DND-41 (cell line): ENCODE measurements at regions not wholly inside any gene's neighbourhood (a gene's known extent, or its start where the extent isn't known, plus 50 kb on each side); places are given as distances from the start of the nearest gene placed in this dataset.
A peak's percentile ranks its signal among the peaks of the same experiment; 100 is the strongest.

Experiments used
- ATAC-seq: fragments of 200-7000 bp; cut with Tn5 transposase; 3 replicates; pipeline ENCODE4 v1.9.1; 2021; ENCODE audit warnings: low read depth; ENCODE audit not compliant: insufficient read depth
- DNase-seq: peaks from one replicate; pipeline ENCODE4 v3.0.0-alpha.2; 2020
- H2AFZ ChIP-seq: 2 replicates; pipeline ENCODE4 v1.6.0; 2012; ENCODE audit warnings: low read depth, low read length
- H3K27ac ChIP-seq: 2 replicates; pipeline ENCODE4 v1.5.1; 2012; ENCODE audit warnings: low read length, inconsistent platforms
- H3K27me3 ChIP-seq: fragments of 200-600 bp; sonication (generic); 2 replicates; pipeline ENCODE4 v1.6.0; 2012; ENCODE audit warnings: low read length, mild to moderate bottlenecking, inconsistent platforms; ENCODE audit not compliant: insufficient read depth, poor library complexity
- H3K36me3 ChIP-seq: 2 replicates; pipeline ENCODE4 v1.5.1; 2012; ENCODE audit warnings: low read length, inconsistent platforms; ENCODE audit not compliant: insufficient read depth
- H3K4me1 ChIP-seq: 2 replicates; pipeline ENCODE4 v1.5.1; 2012; ENCODE audit warnings: mild to moderate bottlenecking, low read length; ENCODE audit not compliant: insufficient read depth
- H3K4me2 ChIP-seq: 2 replicates; pipeline ENCODE4 v1.6.0; 2012; ENCODE audit warnings: mild to moderate bottlenecking, moderate library complexity, low read length, inconsistent platforms; ENCODE audit not compliant: insufficient read depth
- H3K4me3 ChIP-seq, 2 experiments: fragments of 200-600 bp in 1 of 2; shearing (Covaris generic) in 1 of 2; 2 replicates each; pipeline ENCODE4 v1.5.1; 2012 to 2016; ENCODE audit warnings: inconsistent platforms in 2 of 2, low read length in 2 of 2, mild to moderate bottlenecking in 2 of 2, low read depth in 1 of 2, moderate library complexity in 1 of 2
- H3K79me2 ChIP-seq: 2 replicates; pipeline ENCODE4 v1.6.0; 2012; ENCODE audit warnings: low read length, inconsistent platforms; ENCODE audit not compliant: insufficient read depth
- H3K9ac ChIP-seq: 2 replicates; pipeline ENCODE4 v1.6.0; 2012; ENCODE audit warnings: low read depth, mild to moderate bottlenecking, inconsistent platforms, low read length, moderate library complexity
- H3K9me3 ChIP-seq: 2 replicates; pipeline ENCODE4 v1.5.1; 2012; ENCODE audit warnings: low read length, moderate library complexity, mild to moderate bottlenecking, inconsistent platforms; ENCODE audit not compliant: insufficient read depth, severe bottlenecking
- H4K20me1 ChIP-seq: 2 replicates; pipeline ENCODE4 v1.6.0; 2012; ENCODE audit warnings: low read length; ENCODE audit not compliant: insufficient read depth
- EZH2 ChIP-seq: IDR thresholded peaks from 3 replicates; pipeline ENCODE4 v1.6.1; 2012; ENCODE audit warnings: borderline replicate concordance, low read depth, mild to moderate bottlenecking, moderate library complexity, low read length, inconsistent platforms; ENCODE audit not compliant: severe bottlenecking
- TF ChIP-seq, protein P1 (sequence below): IDR thresholded peaks from 2 replicates; pipeline ENCODE4 v1.5.1; 2012; ENCODE audit warnings: borderline replicate concordance, low read length, moderate library complexity, mild to moderate bottlenecking; ENCODE audit not compliant: poor library complexity, severe bottlenecking; ENCODE audit errors: extremely low read depth

- no peaks in the 10 kb centered on the region for H3K27me3 ChIP-seq
- H3K9ac ChIP-seq, result no peak overlapping the region
- no peaks in the 10 kb centered on the region for H3K36me3 ChIP-seq
- H4K20me1 ChIP-seq, result no peaks in the 10 kb centered on the region
- H3K4me2 ChIP-seq, result no peak overlapping the region
- H3K9me3 ChIP-seq, result no peaks in the 10 kb centered on the region
- no peaks in the 10 kb centered on the region for H3K79me2 ChIP-seq
- DNase-seq, result no peak
- no peak overlapping the region for H2AFZ ChIP-seq
- H3K4me3 ChIP-seq, result no peak overlapping the region
- H3K27ac ChIP-seq, result no peak overlapping the region
- TF ChIP-seq, protein P1, sequence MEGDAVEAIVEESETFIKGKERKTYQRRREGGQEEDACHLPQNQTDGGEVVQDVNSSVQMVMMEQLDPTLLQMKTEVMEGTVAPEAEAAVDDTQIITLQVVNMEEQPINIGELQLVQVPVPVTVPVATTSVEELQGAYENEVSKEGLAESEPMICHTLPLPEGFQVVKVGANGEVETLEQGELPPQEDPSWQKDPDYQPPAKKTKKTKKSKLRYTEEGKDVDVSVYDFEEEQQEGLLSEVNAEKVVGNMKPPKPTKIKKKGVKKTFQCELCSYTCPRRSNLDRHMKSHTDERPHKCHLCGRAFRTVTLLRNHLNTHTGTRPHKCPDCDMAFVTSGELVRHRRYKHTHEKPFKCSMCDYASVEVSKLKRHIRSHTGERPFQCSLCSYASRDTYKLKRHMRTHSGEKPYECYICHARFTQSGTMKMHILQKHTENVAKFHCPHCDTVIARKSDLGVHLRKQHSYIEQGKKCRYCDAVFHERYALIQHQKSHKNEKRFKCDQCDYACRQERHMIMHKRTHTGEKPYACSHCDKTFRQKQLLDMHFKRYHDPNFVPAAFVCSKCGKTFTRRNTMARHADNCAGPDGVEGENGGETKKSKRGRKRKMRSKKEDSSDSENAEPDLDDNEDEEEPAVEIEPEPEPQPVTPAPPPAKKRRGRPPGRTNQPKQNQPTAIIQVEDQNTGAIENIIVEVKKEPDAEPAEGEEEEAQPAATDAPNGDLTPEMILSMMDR, result no peak
- TF ChIP-seq EZH2, result no peak
- ATAC-seq, result no peak
- peaks cover 12% of the 10 kb centered on the region for H3K4me1 ChIP-seq
Measured at GRCh38 chr4:144223661-144224060, 83.1 kb upstream of the GYPA start.

DNA sequence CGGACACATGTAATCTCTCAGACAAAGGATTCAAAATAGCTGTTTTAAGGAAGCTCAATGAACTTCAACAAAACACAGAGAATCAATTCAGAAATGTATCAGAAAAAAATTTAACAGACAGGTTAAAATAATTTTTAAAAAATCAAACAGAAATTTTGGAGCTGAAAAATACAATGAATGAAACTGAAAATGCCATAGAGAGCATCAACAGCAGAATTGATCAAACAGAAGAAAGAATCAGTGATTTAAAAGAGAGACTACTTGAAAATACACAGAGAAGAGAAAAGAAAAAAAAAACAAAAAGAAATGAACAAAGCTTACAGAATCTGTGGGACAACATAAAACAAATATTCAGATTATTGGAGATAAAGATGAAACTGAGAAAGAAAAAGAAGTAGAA lies 118.8 kb upstream of the GYPA start:
- Histone ChIP-seq H3K27ac (no peak overlapping the region), H3K79me2 (no peaks in the 10 kb centered on the region), H3K9ac (no peak overlapping the region), H4K20me1 (no peaks in the 10 kb centered on the region), H3K9me3 (peaks cover 5% of the 10 kb centered on the region), H3K4me2 (no peak overlapping the region), H3K27me3 (no peaks in the 10 kb centered on the region), H2AFZ (no peak overlapping the region), H3K4me3 (no peak overlapping the region), H3K36me3 (no peaks in the 10 kb centered on the region), H3K4me1 (no peaks in the 10 kb centered on the region)
- ATAC-seq (no peak), DNase-seq (no peak)
- TF ChIP-seq, protein P1, result no peak
- TF ChIP-seq EZH2, result no peak

DNA sequence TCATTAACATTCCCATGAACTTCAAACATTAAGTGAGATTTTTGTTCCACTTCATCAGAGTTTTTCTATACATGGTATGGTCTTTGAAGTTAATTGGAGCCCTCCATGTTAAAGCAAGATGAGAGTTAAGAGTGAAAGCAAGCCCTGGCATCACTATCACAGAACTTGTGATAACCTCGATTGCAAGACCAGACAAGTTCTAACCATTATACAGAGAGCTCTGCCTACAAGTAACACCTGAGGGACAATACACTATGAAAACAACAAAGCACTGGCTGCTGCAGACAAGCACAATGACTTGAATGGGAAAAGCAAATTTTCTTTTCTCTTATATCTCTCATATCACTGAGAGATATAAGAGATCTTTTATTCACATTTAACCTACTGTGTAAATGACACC lies 126.6 kb upstream of the GYPA start:
- no peaks in the 10 kb centered on the region for H3K9me3 ChIP-seq
- TF ChIP-seq, protein P1, result no peak
- no peak for TF ChIP-seq EZH2
- DNase-seq, result peak; percentile 11
- H2AFZ ChIP-seq, result 0 out of 2 replicates have a peak overlapping the region, but pooled peaks have one; percentile 2
- H3K27ac ChIP-seq, result no peak overlapping the region
- no peak overlapping the region for H3K4me3 ChIP-seq
- peak; percentile 89 for ATAC-seq
- no peak overlapping the region for H3K4me2 ChIP-seq
- no peaks in the 10 kb centered on the region for H4K20me1 ChIP-seq
- H3K4me1 ChIP-seq, result peaks cover 8% of the 10 kb centered on the region; the same call in 1 of the 2 replicates
- H3K27me3 ChIP-seq, result no peaks in the 10 kb centered on the region
- no peaks in the 10 kb centered on the region for H3K36me3 ChIP-seq
- no peaks in the 10 kb centered on the region for H3K79me2 ChIP-seq
- no peak overlapping the region for H3K9ac ChIP-seq

GRCh38 chr4:144280688-144281087 lies 140.2 kb upstream of the GYPA start:
- no peaks in the 10 kb centered on the region for H3K4me1 ChIP-seq
- no peaks in the 10 kb centered on the region for H3K79me2 ChIP-seq
- ATAC-seq, result no peak
- no peak for TF ChIP-seq EZH2
- TF ChIP-seq, protein P1, result no peak
- no peaks in the 10 kb centered on the region for H4K20me1 ChIP-seq
- H3K9me3 ChIP-seq, result no peaks in the 10 kb centered on the region
- DNase-seq, result no peak
- no peak overlapping the region for H2AFZ ChIP-seq
- H3K4me2 ChIP-seq, result no peak overlapping the region
- no peak overlapping the region for H3K27ac ChIP-seq
- no peak overlapping the region for H3K4me3 ChIP-seq
- no peak overlapping the region for H3K9ac ChIP-seq
- no peaks in the 10 kb centered on the region for H3K36me3 ChIP-seq
- H3K27me3 ChIP-seq, result no peaks in the 10 kb centered on the region
